Urinary bladder (tissue), 4 donors: ENCODE measurements at regions not wholly inside any gene's neighbourhood (a gene's known extent, or its start where the extent isn't known, plus 50 kb on each side); places are given as distances from the start of the nearest gene placed in this dataset. TPM values are rescaled to one million over a fixed set of nuclear protein-coding genes. Genes with fewer than 3 reads are reported as not detected.
A peak's percentile ranks its signal among the peaks of the same experiment; 100 is the strongest.

Experiments
- DNase-seq: peaks from one replicate; pipeline ENCODE4 v3.0.0-alpha.2; 2015; ENCODE audit errors: extremely low spot score
- H3K27ac ChIP-seq: one replicate; pipeline ENCODE4 v1.5.1; 2013; ENCODE audit warnings: low read depth, mild to moderate bottlenecking, moderate library complexity
- H3K36me3 ChIP-seq: one replicate; pipeline ENCODE4 v1.6.1; 2013; ENCODE audit warnings: mild to moderate bottlenecking, moderate library complexity; ENCODE audit not compliant: insufficient read depth
- H3K4me1 ChIP-seq: one replicate; pipeline ENCODE4 v1.6.1; 2013; ENCODE audit warnings: mild to moderate bottlenecking, moderate library complexity; ENCODE audit not compliant: insufficient read depth
- H3K4me3 ChIP-seq: one replicate; pipeline ENCODE4 v1.5.1; 2013; ENCODE audit warnings: low read depth, low read length
- WGBS: extraction: QIAGEN DNeasy Blood & Tissue Kit; methylation state at CpG from one replicate; pipeline ENCODE4 v1.1.7; 2013; 5-methylcytosine and 5-hydroxymethylcytosine counted together
- small RNA-seq: library from RNA; depleted of rRNA; stranded (forward); fragments of <200 nt; gene quantifications from one replicate; pipeline ENCODE3, GENCODE V24; 2014
- donor health status: healthy with polysubstance abuse.
- donor health status: healthy.

DNA sequence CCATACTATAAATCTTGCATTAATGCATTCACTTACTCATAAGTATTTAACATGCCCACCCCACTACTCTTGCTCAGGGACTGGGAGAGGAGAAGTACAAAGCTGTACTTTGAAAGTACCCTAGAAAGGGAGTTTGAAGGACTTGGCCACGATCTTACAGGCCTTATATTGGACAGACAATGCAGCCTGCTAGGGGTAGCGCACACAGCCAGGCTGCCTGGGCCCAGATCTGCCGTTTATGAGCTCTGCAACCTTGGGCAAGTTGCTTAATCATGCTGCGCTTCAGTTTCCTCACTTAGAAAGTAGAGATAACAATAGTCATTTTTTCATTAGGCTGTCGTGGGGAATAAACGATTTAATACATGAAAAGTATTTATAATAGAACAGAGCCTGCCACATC is 110.1 kb downstream of the CDC7 start:
- Histone ChIP-seq H3K27ac (no peak overlapping the region), H3K4me1 (no peaks in the 10 kb centered on the region), H3K4me3 (no peak overlapping the region), H3K36me3 (no peaks in the 10 kb centered on the region)
- 63% methylated on average over 6 of the region's 6 CpGs for WGBS
- DNase-seq: no peak

DNA sequence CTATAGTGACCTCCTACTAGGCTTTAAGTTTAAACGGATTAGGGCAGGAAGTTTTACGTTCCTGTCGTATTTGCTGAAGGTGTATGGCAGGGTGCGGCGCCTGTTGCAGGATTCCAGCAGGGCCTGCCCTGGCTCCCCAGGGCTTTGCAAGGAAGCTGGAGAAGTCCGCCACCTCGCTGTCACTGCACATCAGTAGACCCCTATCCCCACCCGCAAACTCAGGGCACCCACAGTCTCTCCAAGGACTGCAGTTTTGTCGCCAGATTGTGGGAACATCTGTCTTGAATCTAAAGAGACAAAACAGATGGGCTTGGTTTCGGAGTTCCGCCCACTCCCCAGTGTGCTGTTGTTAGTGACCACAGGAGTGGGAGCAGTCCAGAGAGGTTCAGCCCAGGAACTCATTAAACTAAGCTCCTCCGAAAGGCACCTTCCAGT is 110.8 kb downstream of the CDC7 start:
- DNase-seq: no peak
- Histone ChIP-seq H3K27ac (peak overlapping the region; percentile 60), H3K4me1 (no peaks in the 10 kb centered on the region), H3K4me3 (no peak overlapping the region), H3K36me3 (no peaks in the 10 kb centered on the region)
- WGBS: 66% methylated on average over 12 of the region's 12 CpGs

- 100% methylated on average over 1 of the region's 1 CpG for WGBS
- H3K36me3 ChIP-seq: no peaks in the 10 kb centered on the region
- peaks cover 1% of the 10 kb centered on the region for H3K4me1 ChIP-seq
- H3K27ac ChIP-seq: no peak overlapping the region
- H3K4me3 ChIP-seq: no peak overlapping the region
- DNase-seq: no peak
Measured at GRCh38 chr1:91613595-91613994, 112.9 kb downstream of the CDC7 start.

DNA sequence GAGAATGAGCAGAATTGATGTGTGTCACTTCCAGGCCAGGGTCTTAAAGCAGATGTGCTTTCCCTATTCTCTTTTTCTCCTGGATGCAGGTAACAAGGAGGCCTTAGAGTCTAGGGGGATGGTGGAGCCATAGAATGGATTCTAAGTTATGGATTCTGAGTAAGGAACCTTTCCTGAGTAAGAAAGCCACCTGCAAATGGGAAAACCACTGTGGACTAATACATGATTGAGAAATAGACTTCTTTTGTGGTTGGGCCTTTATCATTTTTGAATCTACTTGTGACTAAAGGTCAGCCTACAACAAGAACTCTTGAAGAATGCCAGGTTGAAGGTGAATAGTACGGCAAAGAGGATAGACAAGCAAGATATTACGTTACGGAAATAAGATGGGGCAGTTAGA is 116.1 kb downstream of the CDC7 start:
- H3K4me1 ChIP-seq: peaks cover 1% of the 10 kb centered on the region
- no peak overlapping the region for H3K4me3 ChIP-seq
- no peaks in the 10 kb centered on the region for H3K36me3 ChIP-seq
- 93% methylated on average over 3 of the region's 3 CpGs for WGBS
- H3K27ac ChIP-seq: no peak overlapping the region
- no peak for DNase-seq

- H3K4me1 ChIP-seq: peaks cover 1% of the 10 kb centered on the region
- no peaks in the 10 kb centered on the region for H3K36me3 ChIP-seq
- no peak overlapping the region for H3K4me3 ChIP-seq
- DNase-seq: no peak
- 66% methylated on average over 5 of the region's 5 CpGs for WGBS
- no peak overlapping the region for H3K27ac ChIP-seq
Measured at GRCh38 chr1:91617285-91617765, 116.7 kb downstream of the CDC7 start.

- Histone ChIP-seq H3K4me3 (no peak overlapping the region), H3K4me1 (peaks cover 1% of the 10 kb centered on the region), H3K27ac (no peak overlapping the region), H3K36me3 (no peaks in the 10 kb centered on the region)
- DNase-seq: no peak
- WGBS: 67% methylated on average over 3 of the region's 3 CpGs
Measured at GRCh38 chr1:91619881-91620280, 119.2 kb downstream of the CDC7 start.

- DNase-seq: no peak
- H3K4me3 ChIP-seq: no peak overlapping the region
- 98% methylated on average over 3 of the region's 3 CpGs for WGBS
- H3K36me3 ChIP-seq: no peaks in the 10 kb centered on the region
- H3K27ac ChIP-seq: no peak overlapping the region
- peaks cover 1% of the 10 kb centered on the region for H3K4me1 ChIP-seq
Measured at GRCh38 chr1:91621360-91621759, 120.7 kb downstream of the CDC7 start.

DNA sequence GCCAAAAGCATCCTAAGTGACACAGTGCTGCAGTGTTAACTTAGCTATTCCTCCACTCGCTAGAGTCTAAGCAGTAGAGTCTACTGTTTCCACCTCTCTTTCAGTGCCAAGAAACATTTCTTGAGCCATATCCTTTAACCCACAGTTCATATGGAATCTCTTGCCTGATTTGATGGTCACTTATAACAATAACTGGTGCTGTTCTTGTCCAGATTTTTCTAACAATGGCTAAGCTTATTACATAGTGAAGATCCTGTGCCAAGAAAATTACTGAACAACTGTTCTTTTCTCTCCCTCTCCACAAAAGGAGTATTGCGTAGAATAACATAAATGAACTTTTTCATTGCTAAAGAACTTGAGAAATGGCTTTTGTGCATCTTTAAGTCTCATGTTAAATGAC is 121.3 kb downstream of the CDC7 start:
- Histone ChIP-seq H3K27ac (no peak overlapping the region), H3K4me1 (peaks cover 1% of the 10 kb centered on the region), H3K4me3 (no peak overlapping the region), H3K36me3 (no peaks in the 10 kb centered on the region)
- WGBS: 46% methylated on average over 2 of the region's 2 CpGs
- DNase-seq: no peak

DNA sequence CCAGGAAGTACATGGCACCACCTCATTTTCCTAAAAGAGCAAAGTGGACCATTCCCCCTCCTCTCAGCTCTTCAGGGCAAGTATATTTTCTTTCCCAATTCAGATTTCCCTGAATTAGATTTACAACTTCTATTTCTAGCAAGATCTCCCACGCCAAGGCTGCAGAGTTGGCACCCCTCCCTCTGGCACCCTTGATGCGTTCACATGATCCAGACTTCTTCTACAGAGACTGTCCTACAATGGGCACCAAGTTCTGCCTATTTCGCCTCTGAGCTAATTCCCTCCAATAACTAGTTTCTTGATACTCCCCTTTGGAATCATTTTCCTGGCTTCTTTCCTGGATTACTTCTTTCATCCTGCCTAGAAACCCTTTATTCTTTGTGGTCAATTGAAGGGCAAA is 122.0 kb downstream of the CDC7 start:
- no peak overlapping the region for H3K27ac ChIP-seq
- no peak overlapping the region for H3K4me3 ChIP-seq
- DNase-seq: no peak
- H3K36me3 ChIP-seq: no peaks in the 10 kb centered on the region
- no peaks in the 10 kb centered on the region for H3K4me1 ChIP-seq
- 23% methylated on average over 3 of the region's 3 CpGs for WGBS

- no peak overlapping the region for H3K4me3 ChIP-seq
- no peak overlapping the region for H3K27ac ChIP-seq
- no peak for DNase-seq
- WGBS: 49% methylated on average over 2 of the region's 2 CpGs
- H3K36me3 ChIP-seq: no peaks in the 10 kb centered on the region
- H3K4me1 ChIP-seq: no peaks in the 10 kb centered on the region
Measured at GRCh38 chr1:91623020-91623419, 122.4 kb downstream of the CDC7 start.

DNA sequence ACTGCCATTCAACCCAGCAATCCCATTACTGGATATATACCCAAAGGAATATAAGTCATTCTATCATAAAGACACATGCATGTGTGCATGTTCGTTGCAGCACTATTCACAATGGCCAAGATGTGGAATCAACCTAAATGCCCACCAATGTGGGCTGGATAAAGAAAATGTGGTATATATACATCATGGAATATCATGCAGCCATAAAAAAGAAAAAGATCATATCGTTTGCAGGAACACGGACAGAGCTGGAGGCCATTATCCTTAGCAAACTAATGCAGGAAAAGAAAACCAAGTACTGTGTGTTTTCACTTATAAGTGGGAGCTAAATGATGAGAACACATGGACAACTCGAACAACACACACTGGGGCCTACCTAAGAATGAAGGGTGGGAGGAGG is 123.7 kb downstream of the CDC7 start:
- Histone ChIP-seq H3K4me1 (no peaks in the 10 kb centered on the region), H3K36me3 (no peaks in the 10 kb centered on the region), H3K27ac (no peak overlapping the region), H3K4me3 (no peak overlapping the region)
- no peak for DNase-seq
- 97% methylated on average over 4 of the region's 4 CpGs for WGBS

Small RNAs in the stretch of these regions (small RNA-seq; reads per million reads assigned to genes)
- not detected for gene AL714022.1
